ENCODE measurements at regions not wholly inside any gene's neighbourhood (a gene's known extent, or its start where the extent isn't known, plus 50 kb on each side); places are given as distances from the start of the nearest gene placed in this dataset.
"Not testable (repeated sequence)": the region's sequence is repeated elsewhere in the genome, so short reads cannot be mapped to it uniquely, and the experiment has no call there.

DNA sequence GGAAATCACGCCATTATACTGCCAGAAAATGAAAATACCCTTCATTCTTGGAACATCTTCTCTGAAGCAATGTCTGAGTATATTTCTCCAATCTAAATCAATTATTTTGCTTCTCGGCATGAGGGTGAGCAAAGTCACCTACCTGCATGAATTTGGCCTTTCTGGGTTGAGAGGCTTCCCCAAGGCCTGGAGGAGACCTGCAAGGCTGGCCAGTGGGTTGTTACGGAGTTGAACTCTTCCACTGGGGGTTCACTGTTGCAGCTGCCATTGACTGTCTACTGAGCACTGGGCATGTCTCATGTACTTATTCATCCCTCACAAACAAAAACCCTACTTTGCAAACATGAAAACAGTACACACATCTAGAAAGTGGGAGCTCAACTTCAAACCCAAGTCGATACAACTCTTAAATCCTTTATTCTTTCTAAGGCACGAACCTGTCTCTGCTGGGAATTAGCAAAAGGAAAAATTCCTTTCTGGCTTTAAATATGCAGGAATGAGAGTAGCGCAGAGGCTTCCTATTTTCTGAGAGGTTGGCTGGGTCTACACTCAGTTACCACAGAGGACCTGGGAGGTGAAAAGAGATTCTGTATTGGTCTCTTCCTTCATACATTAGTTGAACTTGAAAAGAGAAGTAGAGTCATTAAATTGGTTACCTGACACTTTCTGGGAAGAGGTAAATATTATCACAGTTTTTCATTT, 87.6 kb upstream of the SGK1 start:
- DNase-seq (ENCODE audit: low spot score): no peak
- no peaks in the 10 kb centered on the region for H3K36me3 ChIP-seq
- no peak overlapping the region for H3K27ac ChIP-seq
- TF ChIP-seq, protein P1, sequence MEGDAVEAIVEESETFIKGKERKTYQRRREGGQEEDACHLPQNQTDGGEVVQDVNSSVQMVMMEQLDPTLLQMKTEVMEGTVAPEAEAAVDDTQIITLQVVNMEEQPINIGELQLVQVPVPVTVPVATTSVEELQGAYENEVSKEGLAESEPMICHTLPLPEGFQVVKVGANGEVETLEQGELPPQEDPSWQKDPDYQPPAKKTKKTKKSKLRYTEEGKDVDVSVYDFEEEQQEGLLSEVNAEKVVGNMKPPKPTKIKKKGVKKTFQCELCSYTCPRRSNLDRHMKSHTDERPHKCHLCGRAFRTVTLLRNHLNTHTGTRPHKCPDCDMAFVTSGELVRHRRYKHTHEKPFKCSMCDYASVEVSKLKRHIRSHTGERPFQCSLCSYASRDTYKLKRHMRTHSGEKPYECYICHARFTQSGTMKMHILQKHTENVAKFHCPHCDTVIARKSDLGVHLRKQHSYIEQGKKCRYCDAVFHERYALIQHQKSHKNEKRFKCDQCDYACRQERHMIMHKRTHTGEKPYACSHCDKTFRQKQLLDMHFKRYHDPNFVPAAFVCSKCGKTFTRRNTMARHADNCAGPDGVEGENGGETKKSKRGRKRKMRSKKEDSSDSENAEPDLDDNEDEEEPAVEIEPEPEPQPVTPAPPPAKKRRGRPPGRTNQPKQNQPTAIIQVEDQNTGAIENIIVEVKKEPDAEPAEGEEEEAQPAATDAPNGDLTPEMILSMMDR (IDR thresholded peaks at IDR 0.05): no peak
- no peak overlapping the region for H3K4me3 ChIP-seq
- H3K27me3 ChIP-seq: no peaks in the 10 kb centered on the region
- no peaks in the 10 kb centered on the region for H3K4me1 ChIP-seq
- H3K9me3 ChIP-seq: no peaks in the 10 kb centered on the region

DNA sequence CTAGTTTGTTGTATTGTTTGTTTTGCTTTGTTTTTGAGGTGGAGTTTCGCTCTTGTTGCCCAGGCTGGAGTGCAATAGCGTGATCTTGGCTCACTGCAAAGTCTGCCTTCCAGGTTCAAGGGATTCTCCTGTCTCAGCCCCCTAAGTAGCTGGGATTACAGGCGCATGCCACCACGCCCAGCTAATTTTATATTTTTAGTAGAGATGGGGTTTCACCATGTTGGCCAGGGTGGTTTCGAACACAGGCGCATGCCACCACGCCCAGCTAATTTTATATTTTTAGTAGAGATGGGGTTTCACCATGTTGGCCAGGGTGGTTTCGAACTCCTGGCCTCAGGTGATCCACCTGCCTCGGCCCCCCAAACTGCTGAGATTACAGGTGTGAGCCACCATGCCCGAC, 85.4 kb upstream of the SGK1 start:
- not testable (repeated sequence) for H3K4me1 ChIP-seq; H3K36me3 ChIP-seq; H3K27ac ChIP-seq; H3K27me3 ChIP-seq; H3K4me3 ChIP-seq; DNase-seq (ENCODE audit: low spot score); H3K9me3 ChIP-seq

DNA sequence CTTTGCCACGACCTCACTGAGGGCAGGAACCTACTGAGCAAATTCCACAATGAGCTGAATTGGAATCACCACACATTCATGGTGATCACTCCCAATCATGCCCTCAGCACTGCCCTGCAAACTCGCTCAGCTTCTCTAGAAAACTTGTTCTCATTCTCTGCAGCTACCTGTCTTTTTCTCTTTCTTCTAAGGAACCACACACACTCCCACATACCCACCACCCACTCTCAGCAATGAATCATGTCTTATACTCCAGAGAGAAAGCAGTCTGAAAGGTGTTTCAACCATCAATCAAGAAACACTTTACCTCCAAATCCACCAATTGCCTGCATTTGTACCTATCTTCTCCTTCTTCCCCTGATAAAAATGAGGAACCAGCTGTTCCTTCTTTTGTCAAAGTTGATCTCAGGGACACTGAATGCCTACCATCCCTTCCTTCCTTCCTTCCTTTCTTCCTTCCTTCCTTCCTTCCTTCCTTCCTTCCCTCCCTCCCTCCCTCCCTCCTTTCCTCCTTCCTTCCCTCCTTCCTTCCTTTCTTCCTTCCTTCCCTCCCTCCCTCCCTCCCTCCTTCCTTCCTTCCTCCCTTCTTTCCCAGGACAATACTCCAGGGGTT, 84.6 kb upstream of the SGK1 start:
- Histone ChIP-seq H3K4me3 (no peak overlapping the region), H3K4me1 (no peaks in the 10 kb centered on the region), H3K27me3 (no peaks in the 10 kb centered on the region), H3K9me3 (no peaks in the 10 kb centered on the region), H3K27ac (no peak overlapping the region), H3K36me3 (no peaks in the 10 kb centered on the region)
- no peak for DNase-seq (ENCODE audit: low spot score)
- TF ChIP-seq, protein P1 (IDR thresholded peaks at IDR 0.05): no peak

DNA sequence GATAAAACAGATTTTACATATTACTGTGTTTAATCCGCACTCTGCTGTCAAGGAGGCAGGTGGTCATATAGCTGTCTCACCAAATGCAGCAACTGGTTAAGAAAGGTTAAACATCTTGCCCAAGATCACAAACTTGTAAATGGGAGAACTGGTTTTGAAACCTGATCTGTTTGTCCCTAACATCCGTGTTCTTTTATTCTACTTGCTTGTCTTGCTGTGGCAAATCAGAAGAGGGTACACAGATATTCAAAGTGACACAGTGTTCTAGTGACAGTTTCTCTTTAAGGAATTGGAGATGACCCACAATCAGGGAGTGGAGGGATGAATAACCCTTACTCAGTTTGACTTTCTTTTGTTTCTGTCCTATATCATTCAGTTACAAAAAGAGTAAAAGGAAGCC, 83.0 kb upstream of the SGK1 start:
- no peak overlapping the region for H3K27ac ChIP-seq
- TF ChIP-seq, protein P1 (IDR thresholded peaks at IDR 0.05): no peak
- no peak for DNase-seq (ENCODE audit: low spot score)
- no peaks in the 10 kb centered on the region for H3K4me1 ChIP-seq
- H3K27me3 ChIP-seq: no peaks in the 10 kb centered on the region
- H3K36me3 ChIP-seq: no peaks in the 10 kb centered on the region
- no peak overlapping the region for H3K4me3 ChIP-seq
- H3K9me3 ChIP-seq: no peaks in the 10 kb centered on the region

DNA sequence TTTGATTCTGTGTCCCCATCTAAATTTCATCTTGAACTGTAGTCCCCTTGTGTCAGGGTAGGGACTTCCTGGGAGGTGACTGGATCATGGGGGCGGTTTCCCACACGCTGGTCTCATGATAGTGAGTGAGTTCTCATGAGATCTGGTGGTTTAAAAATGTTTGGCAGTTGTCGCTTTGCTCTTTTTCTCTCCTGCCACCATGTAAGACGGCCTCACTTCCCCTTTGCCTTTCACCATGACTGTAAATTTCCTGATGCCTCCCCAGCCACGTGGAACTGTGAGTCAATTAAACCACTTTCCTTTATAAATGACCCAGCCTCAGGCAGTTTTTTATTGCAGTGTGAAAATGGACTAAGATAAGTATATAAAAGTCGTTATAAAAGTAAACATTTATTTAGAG, 80.5 kb upstream of the SGK1 start:
- Histone ChIP-seq H3K36me3 (no peaks in the 10 kb centered on the region), H3K9me3 (no peaks in the 10 kb centered on the region), H3K4me3 (no peak overlapping the region), H3K27me3 (no peaks in the 10 kb centered on the region), H3K27ac (no peak overlapping the region), H3K4me1 (no peaks in the 10 kb centered on the region)
- TF ChIP-seq, protein P1 (IDR thresholded peaks at IDR 0.05): no peak
- DNase-seq (ENCODE audit: low spot score): no peak

DNA sequence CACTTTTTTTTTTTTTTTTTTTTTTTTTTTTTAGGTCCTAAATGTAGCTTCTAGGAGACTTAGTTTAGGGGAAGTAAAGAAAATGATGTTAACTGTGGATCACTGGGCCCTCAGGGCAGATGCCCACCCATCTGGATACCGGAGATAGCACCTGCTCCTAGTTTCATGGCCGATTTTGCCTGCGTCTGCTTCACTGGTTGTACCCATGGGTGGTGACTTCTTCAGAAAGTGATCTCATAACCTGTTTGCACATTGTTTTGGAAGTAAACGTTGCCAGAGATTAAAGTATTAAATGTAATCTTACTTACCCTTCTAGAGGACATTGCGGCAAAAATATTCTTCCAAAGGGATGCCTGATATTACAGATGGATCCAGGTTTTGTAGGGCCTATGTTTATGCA, 79.8 kb upstream of the SGK1 start:
- H3K36me3 ChIP-seq: no peaks in the 10 kb centered on the region
- H3K9me3 ChIP-seq: no peaks in the 10 kb centered on the region
- H3K27ac ChIP-seq: no peak overlapping the region
- no peak overlapping the region for H3K4me3 ChIP-seq
- H3K4me1 ChIP-seq: no peaks in the 10 kb centered on the region
- DNase-seq (ENCODE audit: low spot score): no peak
- no peaks in the 10 kb centered on the region for H3K27me3 ChIP-seq
- TF ChIP-seq, protein P1 (IDR thresholded peaks at IDR 0.05): no peak
